Liver (tissue), 7 donors: ENCODE measurements at regions not wholly inside any gene's neighbourhood (a gene's known extent, or its start where the extent isn't known, plus 50 kb on each side); places are given as distances from the start of the nearest gene placed in this dataset.

ENCODE experiments used
- DNase-seq: peaks from one replicate; pipeline ENCODE4 v3.0.0-alpha.2; 2017; ENCODE audit warnings: low spot score
- H3K27ac ChIP-seq, 2 donors: one replicate each; pipeline ENCODE4 v1.7.0; 2013; ENCODE audit warnings: inconsistent platforms in 2 of 2, low read length in 2 of 2, control low read depth in 1 of 2, low read depth in 1 of 2, mild to moderate bottlenecking in 1 of 2
- H3K27me3 ChIP-seq, 4 donors: one replicate each; pipeline versions ENCODE4 v1.6.1 to v1.7.0; 2013; ENCODE audit warnings: low read length in 3 of 4, inconsistent platforms in 1 of 4, mild to moderate bottlenecking in 1 of 4, moderate library complexity in 1 of 4; ENCODE audit not compliant: control insufficient read depth in 4 of 4, insufficient read depth in 4 of 4
- H3K36me3 ChIP-seq, 4 donors: one replicate each; pipeline versions ENCODE4 v1.6.1 to v1.7.0; 2013; ENCODE audit warnings: low read length in 3 of 4, mild to moderate bottlenecking in 3 of 4, low read depth in 1 of 4, moderate library complexity in 1 of 4; ENCODE audit not compliant: control insufficient read depth in 4 of 4, insufficient read depth in 3 of 4
- H3K4me1 ChIP-seq, 4 donors: one replicate each; pipeline versions ENCODE4 v1.6.1 to v1.7.0; 2013; ENCODE audit warnings: low read length in 3 of 4, mild to moderate bottlenecking in 3 of 4, moderate library complexity in 1 of 4; ENCODE audit not compliant: control insufficient read depth in 4 of 4, insufficient read depth in 4 of 4
- H3K4me3 ChIP-seq, 3 donors: one replicate each; pipeline versions ENCODE4 v1.6.1 to v1.7.0; 2013; ENCODE audit warnings: low read length in 3 of 3, control low read depth in 1 of 3, low read depth in 1 of 3, mild to moderate bottlenecking in 1 of 3
- H3K9ac ChIP-seq, 2 donors: one replicate each; pipeline ENCODE4 v1.7.0; 2013; ENCODE audit warnings: low read length in 2 of 2, mild to moderate bottlenecking in 2 of 2, moderate library complexity in 2 of 2, control low read depth in 1 of 2, low read depth in 1 of 2
- H3K9me3 ChIP-seq, 4 donors: one replicate each; pipeline versions ENCODE4 v1.6.1 to v1.7.0; 2013; ENCODE audit warnings: low read length in 3 of 4; ENCODE audit not compliant: control insufficient read depth in 4 of 4
- EGR1 ChIP-seq, 2 donors: IDR thresholded peaks; 2 replicates each; pipeline ENCODE4 v1.6.1; 2016 to 2018; ENCODE audit warnings: antibody characterized with exemption in 2 of 2, low read depth in 2 of 2
- FOXA1 ChIP-seq: IDR thresholded peaks from 2 replicates; pipeline ENCODE4 v1.6.1; 2016; ENCODE audit warnings: antibody characterized with exemption
- FOXA2 ChIP-seq: IDR thresholded peaks from 2 replicates; pipeline ENCODE4 v1.6.1; 2016; ENCODE audit warnings: antibody characterized with exemption
- GABPA ChIP-seq, 2 donors: IDR thresholded peaks in 1 of 2; conservative IDR thresholded peaks in 1 of 2; 2 replicates each; pipeline ENCODE4 v1.6.1; 2016; ENCODE audit warnings: antibody characterized with exemption in 2 of 2, mild to moderate bottlenecking in 1 of 2, moderate library complexity in 1 of 2
- HNF4G ChIP-seq: IDR thresholded peaks from 2 replicates; pipeline ENCODE4 v1.6.1; 2016; ENCODE audit warnings: antibody characterized with exemption
- RAD21 ChIP-seq, 2 donors: IDR thresholded peaks; 2 replicates each; pipeline ENCODE4 v1.6.1; 2016; ENCODE audit warnings: antibody characterized with exemption in 2 of 2, mild to moderate bottlenecking in 2 of 2
- RXRA ChIP-seq, 2 donors: IDR thresholded peaks; 2 replicates each; pipeline ENCODE4 v1.6.1; 2017 to 2018; ENCODE audit warnings: antibody characterized with exemption in 2 of 2, mild to moderate bottlenecking in 1 of 2
- SP1 ChIP-seq: IDR thresholded peaks from 2 replicates; pipeline ENCODE4 v1.6.1; 2018; ENCODE audit warnings: antibody characterized with exemption, mild to moderate bottlenecking
- WGBS: extraction: QIAGEN DNeasy Blood & Tissue Kit; methylation state at CpG from one replicate; pipeline ENCODE4 v1.1.7; 2013; 5-methylcytosine and 5-hydroxymethylcytosine counted together
- TF ChIP-seq, protein P1 (sequence below): IDR thresholded peaks from 2 replicates; pipeline ENCODE4 v1.6.1; 2016; ENCODE audit warnings: antibody characterized with exemption
- TF ChIP-seq, protein P2 (sequence below): IDR thresholded peaks from 2 replicates; pipeline ENCODE4 v1.6.1; 2016; ENCODE audit warnings: antibody characterized with exemption
- TF ChIP-seq, protein P3 (sequence below): IDR thresholded peaks from 2 replicates; pipeline ENCODE4 v1.6.1; 2016; ENCODE audit warnings: antibody characterized with exemption
- donor health status: healthy.
- donor health status: healthy.
- donor health status: healthy.
- donor health status: healthy.

DNA sequence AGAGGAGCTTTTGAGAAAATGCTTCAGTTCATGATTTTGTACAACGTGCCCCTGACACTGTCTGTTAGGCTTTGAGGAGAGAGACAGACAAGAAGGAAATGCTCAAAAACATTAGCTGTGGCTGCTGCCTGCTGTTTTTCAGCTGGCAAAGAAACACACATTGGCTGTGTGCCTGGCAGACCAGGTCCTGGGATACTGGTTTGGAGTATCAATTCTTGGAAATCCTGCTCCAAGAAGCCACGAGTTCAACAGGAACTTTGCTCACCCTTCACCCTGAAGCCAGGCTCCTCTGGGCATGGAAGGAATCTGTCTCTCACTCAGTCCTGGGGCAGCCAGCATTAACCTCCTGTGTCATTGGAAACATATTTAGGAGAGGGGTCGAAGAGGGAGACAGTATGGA lies 245.5 kb downstream of the AUH start:
- H3K36me3 ChIP-seq: no peaks in the 10 kb centered on the region
- no peaks in the 10 kb centered on the region for H3K27me3 ChIP-seq
- 48% methylated on average over 3 of the region's 3 CpGs for WGBS
- peaks cover 0 to 3% (median 3%) of the 10 kb centered on the region in 4 donors for H3K4me1 ChIP-seq
- no peak overlapping the region for H3K27ac ChIP-seq
- H3K9ac ChIP-seq: no peak overlapping the region
- no peak for DNase-seq
- no peak overlapping the region for H3K4me3 ChIP-seq
- H3K9me3 ChIP-seq: no peaks in the 10 kb centered on the region
- TF ChIP-seq FOXA1 (no peak), SP1 (no peak)
- TF ChIP-seq, protein P1, sequence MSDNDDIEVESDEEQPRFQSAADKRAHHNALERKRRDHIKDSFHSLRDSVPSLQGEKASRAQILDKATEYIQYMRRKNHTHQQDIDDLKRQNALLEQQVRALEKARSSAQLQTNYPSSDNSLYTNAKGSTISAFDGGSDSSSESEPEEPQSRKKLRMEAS: no peak

DNA sequence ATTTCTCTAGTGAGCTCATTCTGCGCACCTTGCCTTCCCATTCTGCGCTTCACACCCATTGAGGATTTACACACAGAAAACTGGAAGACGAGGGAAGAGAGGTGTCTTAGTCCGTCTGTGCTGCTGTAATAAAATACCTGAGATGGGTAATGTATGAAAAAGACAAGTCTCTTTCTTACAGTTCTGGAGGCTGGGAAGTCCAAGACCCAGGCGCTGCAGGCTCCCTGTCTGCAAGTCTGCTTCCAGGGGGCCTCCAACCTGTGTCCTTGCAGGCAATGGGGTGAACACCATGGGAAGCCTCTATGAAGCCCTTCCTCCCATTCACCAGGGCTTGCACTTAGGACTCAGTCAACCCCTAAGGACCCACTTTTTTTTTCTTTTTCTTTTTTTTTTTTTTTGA lies 245.0 kb downstream of the AUH start:
- Histone ChIP-seq H3K27ac (no peak overlapping the region), H3K9ac (no peak overlapping the region), H3K27me3 (no peaks in the 10 kb centered on the region), H3K4me3 (no peak overlapping the region), H3K36me3 (no peaks in the 10 kb centered on the region), H3K9me3 (no peaks in the 10 kb centered on the region), H3K4me1 (peaks cover 0 to 3% (median 3%) of the 10 kb centered on the region in 4 donors)
- 84% methylated on average over 5 of the region's 5 CpGs for WGBS
- TF ChIP-seq GABPA (IDR thresholded peaks at IDR 0.05 in 1 of 2, conservative IDR thresholded peaks at IDR 0.05 in 1 of 2): no peak
- no peak for TF ChIP-seq EGR1 (IDR thresholded peaks at IDR 0.05; ENCODE audit: low read depth in 2 of 2)
- DNase-seq: no peak

DNA sequence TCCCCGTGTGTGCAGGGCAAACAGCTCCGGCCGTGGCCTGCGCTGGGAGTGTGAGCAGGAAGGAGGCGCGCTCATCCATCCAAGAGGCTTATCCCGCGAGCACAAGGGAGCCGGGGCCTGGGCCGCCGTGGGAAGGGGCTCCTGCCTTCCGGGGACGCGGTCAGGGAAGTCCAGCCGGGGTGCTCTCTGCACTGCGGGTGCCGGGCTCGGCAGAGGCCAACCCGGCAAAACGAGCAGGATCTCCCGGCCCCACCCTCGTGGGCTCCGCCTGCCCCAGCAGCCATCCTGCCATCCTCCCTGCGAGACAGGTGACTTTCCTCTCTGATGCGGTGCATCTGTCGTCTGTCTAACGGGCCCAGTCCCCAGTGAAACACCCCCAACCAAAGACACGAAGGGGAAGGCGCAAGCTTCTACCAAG lies 244.2 kb downstream of the AUH start:
- no peak for TF ChIP-seq RXRA (IDR thresholded peaks at IDR 0.05)
- TF ChIP-seq FOXA1: no peak
- TF ChIP-seq RAD21 (IDR thresholded peaks at IDR 0.05): no peak
- no peak for TF ChIP-seq HNF4G
- no peak for TF ChIP-seq GABPA (IDR thresholded peaks at IDR 0.05 in 1 of 2, conservative IDR thresholded peaks at IDR 0.05 in 1 of 2)
- TF ChIP-seq, protein P2, sequence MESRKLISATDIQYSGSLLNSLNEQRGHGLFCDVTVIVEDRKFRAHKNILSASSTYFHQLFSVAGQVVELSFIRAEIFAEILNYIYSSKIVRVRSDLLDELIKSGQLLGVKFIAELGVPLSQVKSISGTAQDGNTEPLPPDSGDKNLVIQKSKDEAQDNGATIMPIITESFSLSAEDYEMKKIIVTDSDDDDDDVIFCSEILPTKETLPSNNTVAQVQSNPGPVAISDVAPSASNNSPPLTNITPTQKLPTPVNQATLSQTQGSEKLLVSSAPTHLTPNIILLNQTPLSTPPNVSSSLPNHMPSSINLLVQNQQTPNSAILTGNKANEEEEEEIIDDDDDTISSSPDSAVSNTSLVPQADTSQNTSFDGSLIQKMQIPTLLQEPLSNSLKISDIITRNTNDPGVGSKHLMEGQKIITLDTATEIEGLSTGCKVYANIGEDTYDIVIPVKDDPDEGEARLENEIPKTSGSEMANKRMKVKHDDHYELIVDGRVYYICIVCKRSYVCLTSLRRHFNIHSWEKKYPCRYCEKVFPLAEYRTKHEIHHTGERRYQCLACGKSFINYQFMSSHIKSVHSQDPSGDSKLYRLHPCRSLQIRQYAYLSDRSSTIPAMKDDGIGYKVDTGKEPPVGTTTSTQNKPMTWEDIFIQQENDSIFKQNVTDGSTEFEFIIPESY: no peak
- TF ChIP-seq FOXA2: no peak
- TF ChIP-seq, protein P3, sequence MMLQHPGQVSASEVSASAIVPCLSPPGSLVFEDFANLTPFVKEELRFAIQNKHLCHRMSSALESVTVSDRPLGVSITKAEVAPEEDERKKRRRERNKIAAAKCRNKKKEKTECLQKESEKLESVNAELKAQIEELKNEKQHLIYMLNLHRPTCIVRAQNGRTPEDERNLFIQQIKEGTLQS: no peak
- Histone ChIP-seq H3K4me1 (peaks cover 0 to 3% (median 3%) of the 10 kb centered on the region in 4 donors), H3K36me3 (no peaks in the 10 kb centered on the region), H3K9me3 (no peaks in the 10 kb centered on the region), H3K4me3 (no peak overlapping the region), H3K27ac (no peak overlapping the region), H3K27me3 (no peaks in the 10 kb centered on the region), H3K9ac (no peak overlapping the region)
- DNase-seq: no peak
- 73% methylated on average over 29 of the region's 29 CpGs for WGBS
